SK-N-SH treated with all-trans-retinoic acid at 6 μM for 48 hours (cell line): ENCODE measurements at regions not wholly inside any gene's neighbourhood (a gene's known extent, or its start where the extent isn't known, plus 50 kb on each side); places are given as distances from the start of the nearest gene placed in this dataset.

ENCODE experiments used
- ATAC-seq: fragments of 200-7000 bp; cut with Tn5 transposase; 3 replicates; pipeline ENCODE4 v1.9.1; 2020; ENCODE audit warnings: mild to moderate bottlenecking, moderate library complexity
- ARNTL ChIP-seq: fragments of 450-650 bp; formaldehyde crosslinking; IDR thresholded peaks from 2 replicates; pipeline ENCODE4 v1.5.0; 2020; ENCODE audit warnings: low read depth, mild to moderate bottlenecking, moderate library complexity, borderline replicate concordance
- BACH2 ChIP-seq: fragments of 250-450 bp; sonication (Bioruptor Pico); IDR thresholded peaks from 2 replicates; pipeline ENCODE4 v1.9.0; 2021; ENCODE audit warnings: mild to moderate bottlenecking, borderline replicate concordance
- CREB5 ChIP-seq: fragments of 250-450 bp; sonication (Bioruptor Pico); IDR thresholded peaks from 2 replicates; pipeline ENCODE4 v1.5.1; 2020; ENCODE audit warnings: low read depth, mild to moderate bottlenecking, moderate library complexity
- CSDC2 ChIP-seq: fragments of 250-450 bp; sonication (Bioruptor Pico); IDR thresholded peaks from 2 replicates; pipeline ENCODE4 v1.5.0; 2020; ENCODE audit warnings: mild to moderate bottlenecking, moderate library complexity
- CSRNP3 ChIP-seq: fragments of 250-450 bp; sonication (Bioruptor Pico); IDR thresholded peaks from 2 replicates; pipeline ENCODE4 v1.5.1; 2021; ENCODE audit warnings: mild to moderate bottlenecking, moderate library complexity
- ESRRG ChIP-seq: fragments of 250-450 bp; sonication (Bioruptor Pico); IDR thresholded peaks from 2 replicates; pipeline ENCODE4 v1.6.1; 2021; ENCODE audit warnings: mild to moderate bottlenecking
- GLIS3 ChIP-seq: fragments of 250-450 bp; sonication (Bioruptor Pico); IDR thresholded peaks from 2 replicates; pipeline ENCODE4 v1.5.0; 2020; ENCODE audit warnings: mild to moderate bottlenecking, moderate library complexity
- ISL1 ChIP-seq: fragments of 250-450 bp; sonication (Bioruptor Pico); IDR thresholded peaks from 2 replicates; pipeline ENCODE4 v2.1.2; 2022; ENCODE audit warnings: mild to moderate bottlenecking, moderate library complexity
- OSR1 ChIP-seq: fragments of 250-450 bp; sonication (Bioruptor Pico); IDR thresholded peaks from 2 replicates; pipeline ENCODE4 v1.8.0; 2022; ENCODE audit warnings: moderate library complexity, mild to moderate bottlenecking, inconsistent platforms
- POU6F1 ChIP-seq: fragments of 250-450 bp; sonication (Bioruptor Pico); IDR thresholded peaks from 2 replicates; pipeline ENCODE4 v1.8.0; 2021; ENCODE audit warnings: low read depth, mild to moderate bottlenecking, moderate library complexity, borderline replicate concordance
- SNAI2 ChIP-seq: fragments of 250-450 bp; sonication (Bioruptor Pico); IDR thresholded peaks from 2 replicates; pipeline ENCODE4 v1.5.0; 2020; ENCODE audit warnings: mild to moderate bottlenecking, moderate library complexity
- TCF4 ChIP-seq: fragments of 250-450 bp; sonication (Bioruptor Pico); IDR thresholded peaks from 2 replicates; pipeline ENCODE4 v1.8.0; 2021; ENCODE audit warnings: mild to moderate bottlenecking, moderate library complexity, borderline replicate concordance
- TSHZ2 ChIP-seq: fragments of 250-450 bp; sonication (Bioruptor Pico); IDR thresholded peaks from 2 replicates; pipeline ENCODE4 v1.5.0; 2020; ENCODE audit warnings: mild to moderate bottlenecking, moderate library complexity
- ZC3H10 ChIP-seq: fragments of 250-450 bp; sonication (Bioruptor Pico); IDR thresholded peaks from 2 replicates; pipeline ENCODE4 v1.5.1; 2021; ENCODE audit warnings: mild to moderate bottlenecking, moderate library complexity
- ZFP3 ChIP-seq: fragments of 250-450 bp; sonication (Bioruptor Pico); IDR thresholded peaks from 2 replicates; pipeline ENCODE4 v1.5.0; 2020; ENCODE audit warnings: mild to moderate bottlenecking, moderate library complexity
- ZFP30 ChIP-seq: fragments of 450-650 bp; formaldehyde crosslinking; IDR thresholded peaks from 2 replicates; pipeline ENCODE4 v1.5.0; 2022; ENCODE audit warnings: mild to moderate bottlenecking, moderate library complexity
- ZNF565 ChIP-seq: fragments of 450-650 bp; formaldehyde crosslinking; conservative IDR thresholded peaks from 2 replicates; pipeline ENCODE4 v1.5.0; 2020; ENCODE audit warnings: low read depth, mild to moderate bottlenecking, moderate library complexity
- ZNF70 ChIP-seq: fragments of 450-650 bp; formaldehyde crosslinking; IDR thresholded peaks from 2 replicates; pipeline ENCODE4 v1.5.0; 2020; ENCODE audit warnings: mild to moderate bottlenecking, moderate library complexity
- ZNF8 ChIP-seq: fragments of 450-650 bp; formaldehyde crosslinking; IDR thresholded peaks from 2 replicates; pipeline ENCODE4 v1.5.0; 2020; ENCODE audit warnings: mild to moderate bottlenecking, moderate library complexity

- TF ChIP-seq POU6F1 (CRISPR knock-in tag) (no peak), TCF4 (CRISPR knock-in tag) (no peak), ARNTL (CRISPR knock-in tag) (no peak)
- TF ChIP-seq, all 23 proteins: peak for 0
These were observed 388.9 kb upstream of the NPVF start (continued) for GRCh38 chr7:25617214-25617613.

GRCh38 chr7:25617673-25618072, 389.4 kb upstream of the NPVF start:
- no peak for TF ChIP-seq ZNF8 (CRISPR knock-in tag)
- TF ChIP-seq CSDC2 (CRISPR knock-in tag): no peak
- TF ChIP-seq CSRNP3 (CRISPR knock-in tag): no peak
- no peak for TF ChIP-seq POU6F1 (CRISPR knock-in tag)
- no peak for TF ChIP-seq ARNTL (CRISPR knock-in tag)
- no peak for TF ChIP-seq ESRRG (CRISPR knock-in tag)
- no peak for TF ChIP-seq CREB5 (CRISPR knock-in tag)
- TF ChIP-seq TSHZ2: no peak
- TF ChIP-seq ZNF565 (CRISPR knock-in tag): no peak
- TF ChIP-seq ZC3H10: no peak
- TF ChIP-seq TCF4 (CRISPR knock-in tag): no peak
- no peak for TF ChIP-seq SNAI2 (CRISPR knock-in tag)
- no peak for TF ChIP-seq ISL1 (CRISPR knock-in tag)
- ATAC-seq: no peak

GRCh38 chr7:25619381-25619780, 391.1 kb upstream of the NPVF start:
- TF ChIP-seq ZNF70 (CRISPR knock-in tag) (no peak), GLIS3 (CRISPR knock-in tag) (no peak), TCF4 (CRISPR knock-in tag) (no peak), CREB5 (CRISPR knock-in tag) (no peak), ZFP30 (CRISPR knock-in tag) (no peak), ESRRG (CRISPR knock-in tag) (no peak), BACH2 (CRISPR knock-in tag) (no peak), OSR1 (no peak), ISL1 (CRISPR knock-in tag) (no peak), ZFP3 (CRISPR knock-in tag) (no peak), TSHZ2 (no peak)
- no peak for ATAC-seq
